ENCODE measurements at regions not wholly inside any gene's neighbourhood (a gene's known extent, or its start where the extent isn't known, plus 50 kb on each side); places are given as distances from the start of the nearest gene placed in this dataset.

DNA sequence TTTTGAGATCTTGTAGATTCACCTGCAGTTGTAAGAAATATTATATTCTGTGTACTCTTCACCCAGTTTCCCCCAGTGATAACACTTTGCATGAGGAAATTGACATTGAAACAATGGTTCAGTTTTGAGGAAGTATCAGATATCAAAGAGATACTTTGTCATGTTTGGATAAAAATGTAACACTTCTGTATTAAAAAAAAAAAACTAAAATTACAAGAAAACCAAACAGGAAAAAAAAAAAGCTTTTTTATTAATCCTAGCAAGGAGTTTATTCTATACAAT, 204.0 kb downstream of the ARL4C start:
- Mint-ChIP-seq H3K36me3 (peaks cover 4 to 10% of the 10 kb centered on the region in 2 donors), H3K4me3 (peak overlapping the region in 1 of 2 donors; percentile 12), H3K27ac (peak overlapping the region; percentile 88 to 98 (median 96)), H3K9me3 (peaks cover 0 to 21% (median 6%) of the 10 kb centered on the region in 7 donors), H3K4me1 (peaks cover 70% of the 10 kb centered on the region), H3K27me3 (ENCODE audit: low read depth in 3 of 3) (peaks cover 2 to 19% (median 4%) of the 10 kb centered on the region in 3 donors)
- intact Hi-C loops (cut with micrococcal nuclease) = loop anchor here (2.0 to 5.0 kb wide), 3 partner anchors 16 to 134 kb away; no protein-coding TSS in a partner anchor
- Histone ChIP-seq H3K9me3 (replicated peaks in 1 of 2; ENCODE audit: control insufficient read depth in 1 of 2, insufficient read depth in 1 of 2, low read length in 2 of 2) (no peaks in the 10 kb centered on the region), H3K4me1 (ENCODE audit: control insufficient read depth in 1 of 2, insufficient read depth in 2 of 2, low read length in 2 of 2) (peaks cover 63 to 72% of the 10 kb centered on the region in 2 donors), H3K36me3 (replicated peaks in 1 of 2; ENCODE audit: control insufficient read depth in 1 of 2, insufficient read depth in 2 of 2, low read length in 2 of 2) (no peaks in the 10 kb centered on the region), H3K4me3 (replicated peaks in 1 of 3; ENCODE audit: low read depth in 2 of 3, low read length in 3 of 3) (no peak overlapping the region), H4K20me1 (ENCODE audit: insufficient read depth, low read length) (no peaks in the 10 kb centered on the region), H3K27me3 (ENCODE audit: control insufficient read depth in 2 of 2, insufficient read depth in 2 of 2, low read length in 2 of 2) (no peaks in the 10 kb centered on the region), H3K9ac (ENCODE audit: insufficient read depth, low read length, poor library complexity, severe bottlenecking) (peak overlapping the region; percentile 58), H2AFZ (ENCODE audit: insufficient read depth, low read depth, low read length, poor library complexity, severe bottlenecking) (no peak overlapping the region), H3K79me2 (ENCODE audit: insufficient read depth, low read length) (no peaks in the 10 kb centered on the region), H3K27ac (ENCODE audit: low read depth in 1 of 2, low read length in 2 of 2) (peak overlapping the region in 1 of 2 donors; percentile 93), H3K4me2 (replicated peaks; ENCODE audit: extremely low read depth, low read length, poor library complexity, severe bottlenecking) (no peak overlapping the region)
- TF ChIP-seq, protein P1, sequence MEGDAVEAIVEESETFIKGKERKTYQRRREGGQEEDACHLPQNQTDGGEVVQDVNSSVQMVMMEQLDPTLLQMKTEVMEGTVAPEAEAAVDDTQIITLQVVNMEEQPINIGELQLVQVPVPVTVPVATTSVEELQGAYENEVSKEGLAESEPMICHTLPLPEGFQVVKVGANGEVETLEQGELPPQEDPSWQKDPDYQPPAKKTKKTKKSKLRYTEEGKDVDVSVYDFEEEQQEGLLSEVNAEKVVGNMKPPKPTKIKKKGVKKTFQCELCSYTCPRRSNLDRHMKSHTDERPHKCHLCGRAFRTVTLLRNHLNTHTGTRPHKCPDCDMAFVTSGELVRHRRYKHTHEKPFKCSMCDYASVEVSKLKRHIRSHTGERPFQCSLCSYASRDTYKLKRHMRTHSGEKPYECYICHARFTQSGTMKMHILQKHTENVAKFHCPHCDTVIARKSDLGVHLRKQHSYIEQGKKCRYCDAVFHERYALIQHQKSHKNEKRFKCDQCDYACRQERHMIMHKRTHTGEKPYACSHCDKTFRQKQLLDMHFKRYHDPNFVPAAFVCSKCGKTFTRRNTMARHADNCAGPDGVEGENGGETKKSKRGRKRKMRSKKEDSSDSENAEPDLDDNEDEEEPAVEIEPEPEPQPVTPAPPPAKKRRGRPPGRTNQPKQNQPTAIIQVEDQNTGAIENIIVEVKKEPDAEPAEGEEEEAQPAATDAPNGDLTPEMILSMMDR (IDR thresholded peaks at IDR 0.05) = no peak
- DNase-seq = no peak

GRCh38 chr2:234292205-234292961, 204.5 kb downstream of the ARL4C start:
- WGBS (ENCODE audit: insufficient coverage) = 60% methylated on average over 1 of the region's 10 CpGs
- peak; percentile 72 to 79 (median 74) for DNase-seq
- H3K4me3 Mint-ChIP-seq = peak overlapping the region in 1 of 2 donors; percentile 12

More at GRCh38 chr2:234292205-234292961, 204.5 kb downstream of the ARL4C start:
- Mint-ChIP-seq H3K27me3 (ENCODE audit: low read depth in 3 of 3) (peaks cover under 1 to 19% (median 2%) of the 10 kb centered on the region in 3 donors), H3K27ac (peak overlapping the region; percentile 88 to 98 (median 96)), H3K36me3 (peaks cover 4 to 10% of the 10 kb centered on the region in 2 donors), H3K9me3 (peaks cover 0 to 21% (median 6%) of the 10 kb centered on the region in 7 donors), H3K4me1 (peaks cover 70% of the 10 kb centered on the region)
- no peaks in the 10 kb centered on the region for H3K79me2 ChIP-seq (ENCODE audit: insufficient read depth, low read length)
- H3K36me3 ChIP-seq (replicated peaks in 1 of 2; ENCODE audit: control insufficient read depth in 1 of 2, insufficient read depth in 2 of 2, low read length in 2 of 2) = no peaks in the 10 kb centered on the region
- TF ChIP-seq, protein P1 (IDR thresholded peaks at IDR 0.05) = no peak
- H3K27ac ChIP-seq (ENCODE audit: low read depth in 1 of 2, low read length in 2 of 2) = peak overlapping the region; percentile 76 to 93
- intact Hi-C loops (cut with micrococcal nuclease) = loop anchor here (2.0 to 5.0 kb wide), 3 partner anchors 16 to 135 kb away; no protein-coding TSS in a partner anchor
- H3K9me3 ChIP-seq (replicated peaks in 1 of 2; ENCODE audit: control insufficient read depth in 1 of 2, insufficient read depth in 1 of 2, low read length in 2 of 2) = no peaks in the 10 kb centered on the region
- H3K4me3 ChIP-seq (replicated peaks in 1 of 3; ENCODE audit: low read depth in 2 of 3, low read length in 3 of 3) = no peak overlapping the region
- no peak overlapping the region for H2AFZ ChIP-seq (ENCODE audit: insufficient read depth, low read depth, low read length, poor library complexity, severe bottlenecking)
- H4K20me1 ChIP-seq (ENCODE audit: insufficient read depth, low read length) = no peaks in the 10 kb centered on the region
- H3K27me3 ChIP-seq (ENCODE audit: control insufficient read depth in 2 of 2, insufficient read depth in 2 of 2, low read length in 2 of 2) = no peaks in the 10 kb centered on the region
- H3K9ac ChIP-seq (ENCODE audit: insufficient read depth, low read length, poor library complexity, severe bottlenecking) = peak overlapping the region; percentile 58
- peak overlapping the region; percentile 4 for H3K4me2 ChIP-seq (replicated peaks; ENCODE audit: extremely low read depth, low read length, poor library complexity, severe bottlenecking)
- H3K4me1 ChIP-seq (ENCODE audit: control insufficient read depth in 1 of 2, insufficient read depth in 2 of 2, low read length in 2 of 2) = peaks cover 63 to 72% of the 10 kb centered on the region in 2 donors
